Nephron progenitor cell (in vitro differentiated cells): ENCODE measurements at regions not wholly inside any gene's neighbourhood (a gene's known extent, or its start where the extent isn't known, plus 50 kb on each side); places are given as distances from the start of the nearest gene placed in this dataset.

Experiments used
- DNase-seq: peaks from one replicate; pipeline ENCODE4 v3.0.0; 2021
- H3K27ac Mint-ChIP-seq: 2 replicates; pipeline ENCODE4 v1.8.0; 2021; ENCODE audit warnings: mild to moderate bottlenecking, moderate library complexity, mixed read lengths
- H3K27me3 Mint-ChIP-seq: 2 replicates; pipeline ENCODE4 v1.8.0; 2021; ENCODE audit warnings: mild to moderate bottlenecking, low read depth, mixed read lengths; ENCODE audit not compliant: poor library complexity
- H3K36me3 Mint-ChIP-seq: 2 replicates; pipeline ENCODE4 v1.8.0; 2021; ENCODE audit warnings: low read depth, mixed read lengths
- H3K4me1 Mint-ChIP-seq: 2 replicates; pipeline ENCODE4 v1.8.0; 2021; ENCODE audit warnings: mixed read lengths
- H3K4me3 Mint-ChIP-seq: 2 replicates; pipeline ENCODE4 v1.8.0; 2021; ENCODE audit warnings: mild to moderate bottlenecking, moderate library complexity, mixed read lengths
- H3K9me3 Mint-ChIP-seq: 2 replicates; pipeline ENCODE4 v1.8.0; 2021; ENCODE audit warnings: mild to moderate bottlenecking, moderate library complexity, mixed read lengths
- CTCF ChIP-seq: fragments of 200-600 bp; sonication (generic); IDR thresholded peaks from 2 replicates; pipeline ENCODE4 v1.5.0; 2021; ENCODE audit warnings: antibody characterized with exemption

DNA sequence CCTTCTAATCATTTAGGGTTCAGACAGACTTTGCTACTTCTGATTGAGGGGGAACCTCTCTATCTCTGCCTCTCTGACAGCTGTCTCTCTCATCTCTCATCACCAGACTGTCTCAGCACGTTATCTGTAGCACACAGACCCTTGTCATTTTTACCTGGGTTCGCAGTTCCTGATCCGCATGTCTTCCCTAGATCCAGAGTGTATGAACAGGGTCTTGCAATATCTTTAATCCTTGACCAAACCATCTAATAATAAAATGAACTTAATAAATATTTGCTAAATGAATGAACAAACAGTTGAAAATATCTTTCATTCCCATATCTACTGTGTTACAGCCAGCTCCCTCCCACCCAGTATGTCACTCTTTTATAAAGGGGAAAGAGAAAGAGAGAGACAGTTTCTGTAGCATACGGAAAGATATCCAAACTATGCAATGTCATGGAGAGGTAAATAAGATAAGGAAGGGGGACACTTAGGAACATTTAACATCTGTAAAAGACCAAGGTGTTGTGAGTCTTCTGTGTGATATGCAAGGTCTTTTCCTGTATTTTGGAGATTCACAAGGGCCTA, 507.6 kb downstream of the SUCLG1 start:
- Mint-ChIP-seq H3K27ac (no peak overlapping the region), H3K4me3 (no peak overlapping the region), H3K9me3 (no peaks in the 10 kb centered on the region), H3K4me1 (no peaks in the 10 kb centered on the region), H3K27me3 (peaks cover 3% of the 10 kb centered on the region), H3K36me3 (no peaks in the 10 kb centered on the region)
- TF ChIP-seq CTCF, result no peak
- no peak for DNase-seq

- H3K27ac Mint-ChIP-seq, result no peak overlapping the region
- H3K4me3 Mint-ChIP-seq, result no peak overlapping the region
- peaks cover 3% of the 10 kb centered on the region for H3K27me3 Mint-ChIP-seq
- H3K9me3 Mint-ChIP-seq, result no peaks in the 10 kb centered on the region
- no peak for TF ChIP-seq CTCF
- H3K4me1 Mint-ChIP-seq, result no peaks in the 10 kb centered on the region
- DNase-seq, result no peak
- no peaks in the 10 kb centered on the region for H3K36me3 Mint-ChIP-seq
These were observed 509.7 kb downstream of the SUCLG1 start for GRCh38 chr2:83949361-83949760.

GRCh38 chr2:83944191-83944590, 514.9 kb downstream of the SUCLG1 start:
- no peaks in the 10 kb centered on the region for H3K4me1 Mint-ChIP-seq
- H3K27ac Mint-ChIP-seq, result no peak overlapping the region
- H3K9me3 Mint-ChIP-seq, result no peaks in the 10 kb centered on the region
- TF ChIP-seq CTCF, result no peak
- no peak overlapping the region for H3K4me3 Mint-ChIP-seq
- H3K27me3 Mint-ChIP-seq, result peaks cover 4% of the 10 kb centered on the region
- no peaks in the 10 kb centered on the region for H3K36me3 Mint-ChIP-seq
- no peak for DNase-seq

DNA sequence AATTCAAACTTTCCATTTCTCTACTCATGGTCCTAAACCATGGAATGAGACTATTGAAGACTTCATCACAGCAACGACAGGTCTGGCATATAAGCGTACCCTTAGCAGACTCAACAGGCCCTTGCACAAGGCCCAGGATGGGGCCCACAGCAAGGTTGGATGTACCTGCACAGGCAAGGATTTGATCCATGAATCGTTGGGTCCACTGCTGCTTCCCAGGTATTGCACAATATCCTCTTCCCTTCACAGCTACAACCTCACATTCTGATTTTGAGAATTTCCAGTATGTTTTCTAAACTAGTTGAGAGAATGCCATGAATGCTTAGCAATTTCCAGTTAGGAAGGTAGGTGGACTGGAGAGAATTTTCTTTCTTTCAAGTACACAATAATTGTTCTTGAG, 515.8 kb downstream of the SUCLG1 start:
- Mint-ChIP-seq H3K4me3 (no peak overlapping the region), H3K4me1 (no peaks in the 10 kb centered on the region), H3K9me3 (no peaks in the 10 kb centered on the region), H3K36me3 (no peaks in the 10 kb centered on the region), H3K27ac (no peak overlapping the region), H3K27me3 (peaks cover 4% of the 10 kb centered on the region)
- no peak for DNase-seq
- TF ChIP-seq CTCF, result no peak

DNA sequence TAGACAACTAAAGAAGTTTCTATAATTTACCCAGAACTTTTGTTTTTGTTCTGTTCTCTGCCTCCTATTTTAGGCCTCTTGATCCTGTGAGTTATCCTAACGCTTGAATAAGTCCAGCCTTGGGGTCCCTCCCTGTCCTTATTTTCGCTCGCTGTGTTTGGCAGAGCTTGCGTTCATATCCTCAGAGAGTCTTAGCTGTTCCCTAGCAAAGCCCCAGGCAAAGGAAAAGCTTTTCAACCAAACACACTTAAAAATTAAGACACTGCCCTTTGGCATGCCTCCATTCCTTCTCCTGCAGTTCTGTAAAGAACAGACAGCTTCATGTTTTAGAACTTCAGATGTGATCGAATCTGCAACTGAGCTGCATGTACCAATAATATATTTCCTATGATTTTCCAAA, 517.2 kb downstream of the SUCLG1 start:
- Mint-ChIP-seq H3K27ac (no peak overlapping the region), H3K27me3 (peaks cover 4% of the 10 kb centered on the region), H3K9me3 (no peaks in the 10 kb centered on the region), H3K4me1 (no peaks in the 10 kb centered on the region), H3K36me3 (no peaks in the 10 kb centered on the region), H3K4me3 (no peak overlapping the region)
- no peak for DNase-seq
- TF ChIP-seq CTCF, result no peak

GRCh38 chr2:83933749-83934148, 525.3 kb downstream of the SUCLG1 start:
- H3K4me1 Mint-ChIP-seq, result no peaks in the 10 kb centered on the region
- no peak overlapping the region for H3K4me3 Mint-ChIP-seq
- TF ChIP-seq CTCF, result no peak
- H3K27ac Mint-ChIP-seq, result no peak overlapping the region
- H3K27me3 Mint-ChIP-seq, result no peaks in the 10 kb centered on the region
- no peaks in the 10 kb centered on the region for H3K9me3 Mint-ChIP-seq
- no peaks in the 10 kb centered on the region for H3K36me3 Mint-ChIP-seq
- no peak for DNase-seq
